ENCODE measurements at regions not wholly inside any gene's neighbourhood (a gene's known extent, or its start where the extent isn't known, plus 50 kb on each side); places are given as distances from the start of the nearest gene placed in this dataset.

DNA sequence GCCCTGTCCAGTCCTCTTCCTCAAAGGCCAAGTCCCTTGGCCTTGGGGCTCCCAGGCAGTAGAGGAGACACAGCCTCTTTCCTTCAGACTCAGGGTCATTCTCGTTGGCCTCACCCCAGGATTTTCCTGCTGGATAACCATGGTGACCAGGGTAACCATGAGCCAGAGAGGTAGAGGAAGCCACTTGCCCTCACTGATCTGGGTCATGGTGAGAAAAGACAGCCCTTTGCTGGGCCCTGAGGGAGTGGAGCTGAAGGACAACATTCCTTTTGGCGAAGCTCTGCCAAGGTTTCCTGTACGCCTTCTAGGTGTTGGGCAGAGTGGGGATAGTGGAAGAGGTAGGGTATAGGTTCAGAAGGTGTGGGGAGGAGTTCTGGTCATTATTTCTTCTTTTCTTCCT is 53.1 kb upstream of the WNT4 start:
- Histone ChIP-seq H3K27me3 (ENCODE audit: control insufficient read depth, insufficient read depth, low read length) (no peaks in the 10 kb centered on the region), H3K4me3 (ENCODE audit: low read length) (no peak overlapping the region), H3K9ac (ENCODE audit: low read length) (no peak overlapping the region), H3K27ac (ENCODE audit: low read depth, low read length) (no peak overlapping the region), H3K4me1 (ENCODE audit: control insufficient read depth, insufficient read depth, low read length) (no peaks in the 10 kb centered on the region), H3K36me3 (ENCODE audit: control insufficient read depth, insufficient read depth, low read length) (no peaks in the 10 kb centered on the region)

- Histone ChIP-seq H3K36me3 (ENCODE audit: control insufficient read depth, insufficient read depth, low read length) (no peaks in the 10 kb centered on the region), H3K4me1 (ENCODE audit: control insufficient read depth, insufficient read depth, low read length) (no peaks in the 10 kb centered on the region), H3K4me3 (ENCODE audit: low read length) (no peak overlapping the region), H3K27ac (ENCODE audit: low read depth, low read length) (no peak overlapping the region), H3K27me3 (ENCODE audit: control insufficient read depth, insufficient read depth, low read length) (no peaks in the 10 kb centered on the region), H3K9ac (ENCODE audit: low read length) (no peak overlapping the region)
Observed at GRCh38 chr1:22196641-22197040, 53.7 kb upstream of the WNT4 start.

GRCh38 chr1:22197644-22198043 is 54.7 kb upstream of the WNT4 start:
- H3K36me3 ChIP-seq (ENCODE audit: control insufficient read depth, insufficient read depth, low read length): no peaks in the 10 kb centered on the region
- no peak overlapping the region for H3K9ac ChIP-seq (ENCODE audit: low read length)

DNA sequence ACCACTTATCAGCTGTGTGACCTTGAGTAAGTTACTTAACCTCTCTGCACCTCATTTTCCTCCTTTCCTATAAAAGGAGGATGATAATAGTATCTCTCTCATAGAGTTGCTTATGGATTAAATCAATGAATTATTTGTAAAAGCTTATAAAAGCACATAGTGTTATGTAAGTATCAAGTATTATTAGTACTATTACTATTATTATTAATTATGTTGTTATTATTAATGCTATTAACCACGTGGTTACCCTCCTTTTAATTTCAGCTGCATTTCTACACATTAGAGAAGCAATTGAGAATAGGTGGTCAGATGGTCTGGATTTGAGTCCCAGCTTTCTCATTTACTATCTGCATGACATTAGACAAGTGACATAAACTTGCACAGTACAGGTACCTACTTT is 58.1 kb upstream of the WNT4 start:
- no peaks in the 10 kb centered on the region for H3K4me1 ChIP-seq (ENCODE audit: control insufficient read depth, insufficient read depth, low read length)
- no peaks in the 10 kb centered on the region for H3K36me3 ChIP-seq (ENCODE audit: control insufficient read depth, insufficient read depth, low read length)
- no peak overlapping the region for H3K27ac ChIP-seq (ENCODE audit: low read depth, low read length)
- H3K27me3 ChIP-seq (ENCODE audit: control insufficient read depth, insufficient read depth, low read length): no peaks in the 10 kb centered on the region
- H3K4me3 ChIP-seq (ENCODE audit: low read length): no peak overlapping the region
- H3K9ac ChIP-seq (ENCODE audit: low read length): no peak overlapping the region

More at GRCh38 chr1:22197644-22198043, 54.7 kb upstream of the WNT4 start:
- H3K4me1 ChIP-seq (ENCODE audit: control insufficient read depth, insufficient read depth, low read length): no peaks in the 10 kb centered on the region
- no peak overlapping the region for H3K27ac ChIP-seq (ENCODE audit: low read depth, low read length)
- H3K27me3 ChIP-seq (ENCODE audit: control insufficient read depth, insufficient read depth, low read length): no peaks in the 10 kb centered on the region
- H3K4me3 ChIP-seq (ENCODE audit: low read length): no peak overlapping the region

- no peak overlapping the region for H3K27ac ChIP-seq (ENCODE audit: low read depth, low read length)
- peaks cover 4% of the 10 kb centered on the region for H3K27me3 ChIP-seq (ENCODE audit: control insufficient read depth, insufficient read depth, low read length)
- H3K4me3 ChIP-seq (ENCODE audit: low read length): no peak overlapping the region
Observed at GRCh38 chr1:22203335-22203734, 60.4 kb upstream of the WNT4 start.

DNA sequence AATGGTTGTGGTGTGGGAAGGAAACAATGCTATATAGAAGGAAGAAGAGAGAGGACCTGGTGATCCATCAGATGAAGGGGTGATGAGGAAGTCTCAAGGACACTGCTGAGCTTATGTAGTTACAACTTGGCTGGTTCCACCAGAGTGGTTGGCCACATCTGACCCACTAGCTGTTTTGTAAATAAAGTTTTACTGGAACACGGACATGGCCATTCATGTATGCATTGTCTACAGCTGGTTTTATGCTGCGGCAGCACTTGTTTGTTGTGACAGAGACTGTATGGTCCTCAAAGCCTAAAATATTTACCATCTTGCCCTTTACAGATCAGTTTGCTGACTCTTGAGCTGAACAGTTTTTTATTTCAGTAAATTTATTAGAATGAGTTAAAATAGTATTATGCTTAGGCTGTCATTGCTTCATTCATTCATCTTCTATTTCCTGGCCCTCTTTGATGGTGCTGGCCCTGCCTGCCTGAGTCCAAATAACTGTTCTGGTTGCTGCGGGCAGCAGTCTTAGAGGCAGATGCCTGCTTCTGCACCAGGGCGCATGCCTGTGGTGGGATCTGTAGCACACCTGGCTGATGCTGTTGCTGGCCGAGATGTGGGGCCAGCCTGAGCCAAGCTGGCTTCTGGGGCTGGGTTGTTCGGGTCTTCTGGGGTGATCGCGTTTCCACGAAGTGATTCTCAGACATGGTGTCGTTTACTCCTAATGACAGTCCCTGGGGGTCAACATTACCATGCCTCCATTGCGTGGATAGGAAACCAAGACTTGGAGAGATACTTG is 61.4 kb upstream of the WNT4 start:
- no peak overlapping the region for H3K27ac ChIP-seq (ENCODE audit: low read depth, low read length)
- H3K4me1 ChIP-seq (ENCODE audit: control insufficient read depth, insufficient read depth, low read length): no peaks in the 10 kb centered on the region
- H3K27me3 ChIP-seq (ENCODE audit: control insufficient read depth, insufficient read depth, low read length): peaks cover 9% of the 10 kb centered on the region
- H3K9ac ChIP-seq (ENCODE audit: low read length): no peak overlapping the region
- H3K4me3 ChIP-seq (ENCODE audit: low read length): no peak overlapping the region
- no peaks in the 10 kb centered on the region for H3K36me3 ChIP-seq (ENCODE audit: control insufficient read depth, insufficient read depth, low read length)

More at GRCh38 chr1:22203335-22203734, 60.4 kb upstream of the WNT4 start:
- no peak overlapping the region for H3K9ac ChIP-seq (ENCODE audit: low read length)
- H3K4me1 ChIP-seq (ENCODE audit: control insufficient read depth, insufficient read depth, low read length): no peaks in the 10 kb centered on the region
- H3K36me3 ChIP-seq (ENCODE audit: control insufficient read depth, insufficient read depth, low read length): no peaks in the 10 kb centered on the region

DNA sequence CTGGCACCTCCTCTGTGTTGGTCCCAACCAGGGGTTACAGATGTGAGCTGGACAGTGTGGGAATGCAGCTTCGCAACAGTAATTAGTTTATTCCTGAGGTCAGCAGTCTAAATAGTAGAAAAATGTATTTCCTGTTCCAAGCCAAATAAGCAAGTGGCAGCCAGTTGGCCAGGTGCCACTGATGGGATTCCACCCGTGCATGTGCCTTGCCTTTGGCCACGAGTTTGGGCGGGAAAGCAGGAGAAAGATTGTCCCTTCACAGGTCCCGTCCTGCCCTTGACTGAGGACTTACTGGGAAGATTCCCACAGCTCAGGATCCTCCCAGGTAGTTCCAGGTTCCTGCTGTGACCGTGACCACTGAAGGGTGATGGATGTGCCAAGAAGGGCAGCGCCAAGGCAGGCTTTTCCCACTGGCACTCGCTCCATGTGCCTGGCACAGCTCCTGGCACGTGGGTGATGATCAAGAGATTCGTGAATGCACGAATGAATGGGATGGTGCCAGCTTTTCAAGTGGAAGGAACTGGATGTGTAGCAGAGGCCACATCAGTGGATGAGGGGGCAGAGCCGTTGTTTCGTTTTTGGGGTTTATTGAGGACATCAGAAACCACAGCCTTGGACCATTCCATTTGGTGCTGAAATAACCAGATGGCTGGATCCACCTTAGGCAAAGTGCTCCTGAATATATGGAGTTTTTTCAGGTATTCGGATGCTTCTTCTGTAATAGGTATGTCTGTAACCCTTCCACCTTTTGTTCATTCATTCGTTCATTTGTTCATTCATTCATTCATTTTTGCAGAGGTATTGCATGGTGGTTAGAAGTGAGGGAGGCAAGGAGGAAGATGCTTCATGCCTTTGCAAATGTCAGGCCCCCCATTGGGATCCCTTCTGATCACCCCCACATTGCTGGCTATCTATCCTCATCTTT is 62.4 kb upstream of the WNT4 start:
- Histone ChIP-seq H3K4me1 (ENCODE audit: control insufficient read depth, insufficient read depth, low read length) (no peaks in the 10 kb centered on the region), H3K27me3 (ENCODE audit: control insufficient read depth, insufficient read depth, low read length) (peaks cover 11% of the 10 kb centered on the region), H3K36me3 (ENCODE audit: control insufficient read depth, insufficient read depth, low read length) (no peaks in the 10 kb centered on the region), H3K4me3 (ENCODE audit: low read length) (no peak overlapping the region), H3K27ac (ENCODE audit: low read depth, low read length) (no peak overlapping the region), H3K9ac (ENCODE audit: low read length) (no peak overlapping the region)

DNA sequence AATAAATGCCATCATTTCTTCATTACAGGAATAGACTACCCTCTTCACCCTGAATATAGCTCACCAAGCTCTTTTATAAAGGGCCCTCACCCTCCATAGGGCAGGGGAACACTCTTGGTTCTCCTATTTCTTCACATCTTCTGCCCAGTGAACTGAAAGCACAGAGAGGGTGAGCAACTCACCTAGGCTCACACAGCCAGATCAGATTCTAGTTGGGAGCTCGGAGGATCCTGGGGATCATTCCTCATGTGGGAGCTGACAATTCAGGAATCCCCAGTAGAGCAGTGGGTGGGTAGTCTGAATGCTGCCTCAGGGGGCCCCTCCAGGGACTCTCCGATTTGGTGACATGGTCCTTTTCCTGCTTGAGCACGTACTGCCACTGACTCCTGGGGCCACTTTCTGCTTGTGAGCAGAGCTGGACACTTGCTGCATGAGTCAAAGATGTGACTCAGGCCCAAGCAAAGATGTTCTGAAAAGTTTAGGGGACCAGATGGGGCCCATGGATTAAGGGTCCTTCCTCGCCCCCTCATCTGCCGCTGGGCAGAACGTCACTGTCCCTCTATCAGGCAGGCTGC is 63.7 kb upstream of the WNT4 start:
- no peaks in the 10 kb centered on the region for H3K36me3 ChIP-seq (ENCODE audit: control insufficient read depth, insufficient read depth, low read length)
- peaks cover 17% of the 10 kb centered on the region for H3K27me3 ChIP-seq (ENCODE audit: control insufficient read depth, insufficient read depth, low read length)
- no peak overlapping the region for H3K4me3 ChIP-seq (ENCODE audit: low read length)
- no peak overlapping the region for H3K9ac ChIP-seq (ENCODE audit: low read length)
- H3K27ac ChIP-seq (ENCODE audit: low read depth, low read length): no peak overlapping the region
- no peaks in the 10 kb centered on the region for H3K4me1 ChIP-seq (ENCODE audit: control insufficient read depth, insufficient read depth, low read length)

- Histone ChIP-seq H3K4me3 (ENCODE audit: low read length) (no peak overlapping the region), H3K27ac (ENCODE audit: low read depth, low read length) (no peak overlapping the region), H3K4me1 (ENCODE audit: control insufficient read depth, insufficient read depth, low read length) (no peaks in the 10 kb centered on the region), H3K27me3 (ENCODE audit: control insufficient read depth, insufficient read depth, low read length) (peaks cover 17% of the 10 kb centered on the region), H3K36me3 (ENCODE audit: control insufficient read depth, insufficient read depth, low read length) (no peaks in the 10 kb centered on the region), H3K9ac (ENCODE audit: low read length) (no peak overlapping the region)
Observed at GRCh38 chr1:22207511-22208267, 64.8 kb upstream of the WNT4 start.

GRCh38 chr1:22208268-22208972 is 65.5 kb upstream of the WNT4 start:
- peaks cover 17% of the 10 kb centered on the region for H3K27me3 ChIP-seq (ENCODE audit: control insufficient read depth, insufficient read depth, low read length)
- H3K27ac ChIP-seq (ENCODE audit: low read depth, low read length): no peak overlapping the region
- no peak overlapping the region for H3K9ac ChIP-seq (ENCODE audit: low read length)
- no peaks in the 10 kb centered on the region for H3K36me3 ChIP-seq (ENCODE audit: control insufficient read depth, insufficient read depth, low read length)
- H3K4me3 ChIP-seq (ENCODE audit: low read length): no peak overlapping the region
- H3K4me1 ChIP-seq (ENCODE audit: control insufficient read depth, insufficient read depth, low read length): no peaks in the 10 kb centered on the region

- Histone ChIP-seq H3K4me1 (ENCODE audit: control insufficient read depth, insufficient read depth, low read length) (no peaks in the 10 kb centered on the region), H3K27me3 (ENCODE audit: control insufficient read depth, insufficient read depth, low read length) (peaks cover 17% of the 10 kb centered on the region), H3K4me3 (ENCODE audit: low read length) (no peak overlapping the region), H3K36me3 (ENCODE audit: control insufficient read depth, insufficient read depth, low read length) (no peaks in the 10 kb centered on the region), H3K27ac (ENCODE audit: low read depth, low read length) (no peak overlapping the region), H3K9ac (ENCODE audit: low read length) (no peak overlapping the region)
Observed at GRCh38 chr1:22208973-22209378, 66.1 kb upstream of the WNT4 start.
